ENCODE measurements at regions not wholly inside any gene's neighbourhood (a gene's known extent, or its start where the extent isn't known, plus 50 kb on each side); places are given as distances from the start of the nearest gene placed in this dataset.

- no peaks in the 10 kb centered on the region for H3K4me1 ChIP-seq (ENCODE audit: control insufficient read depth in 3 of 3, insufficient read depth in 3 of 3, low read length in 3 of 3)
- no peaks in the 10 kb centered on the region for H3K27me3 ChIP-seq (ENCODE audit: control insufficient read depth in 3 of 3, insufficient read depth in 3 of 3, low read length in 3 of 3)
- no peak overlapping the region for H3K27ac ChIP-seq (ENCODE audit: low read depth, low read length)
- H3K9me3 ChIP-seq (ENCODE audit: control insufficient read depth in 3 of 3, low read length in 3 of 3), result no peaks in the 10 kb centered on the region
- no peak overlapping the region for H3K9ac ChIP-seq (ENCODE audit: low read depth in 1 of 3, low read length in 3 of 3)
- no peaks in the 10 kb centered on the region for H3K36me3 ChIP-seq (ENCODE audit: control insufficient read depth in 3 of 3, insufficient read depth in 3 of 3, low read length in 3 of 3)
- no peak overlapping the region for H3K4me3 ChIP-seq (ENCODE audit: low read length in 3 of 3)
Measured at GRCh38 chr6:50301307-50301706, 251.6 kb upstream of the DEFB112 start.

- Histone ChIP-seq H3K36me3 (ENCODE audit: control insufficient read depth in 3 of 3, insufficient read depth in 3 of 3, low read length in 3 of 3) (no peaks in the 10 kb centered on the region), H3K9me3 (ENCODE audit: control insufficient read depth in 3 of 3, low read length in 3 of 3) (no peaks in the 10 kb centered on the region), H3K27ac (ENCODE audit: low read depth, low read length) (no peak overlapping the region), H3K4me3 (ENCODE audit: low read length in 3 of 3) (no peak overlapping the region), H3K9ac (ENCODE audit: low read depth in 1 of 3, low read length in 3 of 3) (no peak overlapping the region), H3K4me1 (ENCODE audit: control insufficient read depth in 3 of 3, insufficient read depth in 3 of 3, low read length in 3 of 3) (no peaks in the 10 kb centered on the region), H3K27me3 (ENCODE audit: control insufficient read depth in 3 of 3, insufficient read depth in 3 of 3, low read length in 3 of 3) (no peaks in the 10 kb centered on the region)
Measured at GRCh38 chr6:50305660-50306059, 255.9 kb upstream of the DEFB112 start.

GRCh38 chr6:50318536-50318935 lies 268.8 kb upstream of the DEFB112 start:
- Histone ChIP-seq H3K9me3 (ENCODE audit: control insufficient read depth in 3 of 3, low read length in 3 of 3) (no peaks in the 10 kb centered on the region), H3K4me1 (ENCODE audit: control insufficient read depth in 3 of 3, insufficient read depth in 3 of 3, low read length in 3 of 3) (no peaks in the 10 kb centered on the region), H3K36me3 (ENCODE audit: control insufficient read depth in 3 of 3, insufficient read depth in 3 of 3, low read length in 3 of 3) (no peaks in the 10 kb centered on the region), H3K27me3 (ENCODE audit: control insufficient read depth in 3 of 3, insufficient read depth in 3 of 3, low read length in 3 of 3) (no peaks in the 10 kb centered on the region), H3K4me3 (ENCODE audit: low read length in 3 of 3) (no peak overlapping the region), H3K9ac (ENCODE audit: low read depth in 1 of 3, low read length in 3 of 3) (no peak overlapping the region), H3K27ac (ENCODE audit: low read depth, low read length) (no peak overlapping the region)

GRCh38 chr6:50330347-50330746 lies 280.6 kb upstream of the DEFB112 start:
- H3K9ac ChIP-seq (ENCODE audit: low read depth in 1 of 3, low read length in 3 of 3), result no peak overlapping the region
- H3K4me1 ChIP-seq (ENCODE audit: control insufficient read depth in 3 of 3, insufficient read depth in 3 of 3, low read length in 3 of 3), result no peaks in the 10 kb centered on the region
- H3K27me3 ChIP-seq (ENCODE audit: control insufficient read depth in 3 of 3, insufficient read depth in 3 of 3, low read length in 3 of 3), result no peaks in the 10 kb centered on the region

GRCh38 chr6:50330963-50331362 lies 281.2 kb upstream of the DEFB112 start:
- Histone ChIP-seq H3K27ac (ENCODE audit: low read depth, low read length) (no peak overlapping the region), H3K9me3 (ENCODE audit: control insufficient read depth in 3 of 3, low read length in 3 of 3) (no peaks in the 10 kb centered on the region), H3K4me1 (ENCODE audit: control insufficient read depth in 3 of 3, insufficient read depth in 3 of 3, low read length in 3 of 3) (no peaks in the 10 kb centered on the region), H3K36me3 (ENCODE audit: control insufficient read depth in 3 of 3, insufficient read depth in 3 of 3, low read length in 3 of 3) (no peaks in the 10 kb centered on the region), H3K27me3 (ENCODE audit: control insufficient read depth in 3 of 3, insufficient read depth in 3 of 3, low read length in 3 of 3) (no peaks in the 10 kb centered on the region), H3K9ac (ENCODE audit: low read depth in 1 of 3, low read length in 3 of 3) (no peak overlapping the region), H3K4me3 (ENCODE audit: low read length in 3 of 3) (no peak overlapping the region)

More at GRCh38 chr6:50330347-50330746, 280.6 kb upstream of the DEFB112 start:
- no peaks in the 10 kb centered on the region for H3K9me3 ChIP-seq (ENCODE audit: control insufficient read depth in 3 of 3, low read length in 3 of 3)
- no peak overlapping the region for H3K4me3 ChIP-seq (ENCODE audit: low read length in 3 of 3)
- no peaks in the 10 kb centered on the region for H3K36me3 ChIP-seq (ENCODE audit: control insufficient read depth in 3 of 3, insufficient read depth in 3 of 3, low read length in 3 of 3)
- H3K27ac ChIP-seq (ENCODE audit: low read depth, low read length), result no peak overlapping the region

- H3K4me1 ChIP-seq (ENCODE audit: control insufficient read depth in 3 of 3, insufficient read depth in 3 of 3, low read length in 3 of 3), result no peaks in the 10 kb centered on the region
- H3K4me3 ChIP-seq (ENCODE audit: low read length in 3 of 3), result no peak overlapping the region
- H3K9me3 ChIP-seq (ENCODE audit: control insufficient read depth in 3 of 3, low read length in 3 of 3), result no peaks in the 10 kb centered on the region
- no peak overlapping the region for H3K27ac ChIP-seq (ENCODE audit: low read depth, low read length)
- no peaks in the 10 kb centered on the region for H3K27me3 ChIP-seq (ENCODE audit: control insufficient read depth in 3 of 3, insufficient read depth in 3 of 3, low read length in 3 of 3)
- H3K36me3 ChIP-seq (ENCODE audit: control insufficient read depth in 3 of 3, insufficient read depth in 3 of 3, low read length in 3 of 3), result no peaks in the 10 kb centered on the region
- H3K9ac ChIP-seq (ENCODE audit: low read depth in 1 of 3, low read length in 3 of 3), result no peak overlapping the region
Measured at GRCh38 chr6:50333696-50334095, 284.0 kb upstream of the DEFB112 start.

- Histone ChIP-seq H3K4me1 (ENCODE audit: control insufficient read depth in 3 of 3, insufficient read depth in 3 of 3, low read length in 3 of 3) (no peaks in the 10 kb centered on the region), H3K9me3 (ENCODE audit: control insufficient read depth in 3 of 3, low read length in 3 of 3) (no peaks in the 10 kb centered on the region), H3K9ac (ENCODE audit: low read depth in 1 of 3, low read length in 3 of 3) (no peak overlapping the region), H3K4me3 (ENCODE audit: low read length in 3 of 3) (no peak overlapping the region), H3K27me3 (ENCODE audit: control insufficient read depth in 3 of 3, insufficient read depth in 3 of 3, low read length in 3 of 3) (no peaks in the 10 kb centered on the region), H3K36me3 (ENCODE audit: control insufficient read depth in 3 of 3, insufficient read depth in 3 of 3, low read length in 3 of 3) (no peaks in the 10 kb centered on the region), H3K27ac (ENCODE audit: low read depth, low read length) (no peak overlapping the region)
Measured at GRCh38 chr6:50337532-50338122, 287.9 kb upstream of the DEFB112 start.

- H3K9ac ChIP-seq (ENCODE audit: low read depth in 1 of 3, low read length in 3 of 3), result no peak overlapping the region
Measured at GRCh38 chr6:50353603-50354002, 303.9 kb upstream of the DEFB112 start.

GRCh38 chr6:50358113-50358512 lies 308.4 kb upstream of the DEFB112 start:
- no peaks in the 10 kb centered on the region for H3K36me3 ChIP-seq (ENCODE audit: control insufficient read depth in 3 of 3, insufficient read depth in 3 of 3, low read length in 3 of 3)
- no peak overlapping the region for H3K4me3 ChIP-seq (ENCODE audit: low read length in 3 of 3)
- no peaks in the 10 kb centered on the region for H3K27me3 ChIP-seq (ENCODE audit: control insufficient read depth in 3 of 3, insufficient read depth in 3 of 3, low read length in 3 of 3)
- H3K27ac ChIP-seq (ENCODE audit: low read depth, low read length), result no peak overlapping the region
- H3K9me3 ChIP-seq (ENCODE audit: control insufficient read depth in 3 of 3, low read length in 3 of 3), result no peaks in the 10 kb centered on the region
- H3K9ac ChIP-seq (ENCODE audit: low read depth in 1 of 3, low read length in 3 of 3), result no peak overlapping the region
- H3K4me1 ChIP-seq (ENCODE audit: control insufficient read depth in 3 of 3, insufficient read depth in 3 of 3, low read length in 3 of 3), result no peaks in the 10 kb centered on the region

More at GRCh38 chr6:50353603-50354002, 303.9 kb upstream of the DEFB112 start:
- Histone ChIP-seq H3K27me3 (ENCODE audit: control insufficient read depth in 3 of 3, insufficient read depth in 3 of 3, low read length in 3 of 3) (no peaks in the 10 kb centered on the region), H3K27ac (ENCODE audit: low read depth, low read length) (no peak overlapping the region), H3K4me3 (ENCODE audit: low read length in 3 of 3) (no peak overlapping the region), H3K36me3 (ENCODE audit: control insufficient read depth in 3 of 3, insufficient read depth in 3 of 3, low read length in 3 of 3) (no peaks in the 10 kb centered on the region), H3K4me1 (ENCODE audit: control insufficient read depth in 3 of 3, insufficient read depth in 3 of 3, low read length in 3 of 3) (no peaks in the 10 kb centered on the region), H3K9me3 (ENCODE audit: control insufficient read depth in 3 of 3, low read length in 3 of 3) (no peaks in the 10 kb centered on the region)

- H3K27me3 ChIP-seq (ENCODE audit: control insufficient read depth in 3 of 3, insufficient read depth in 3 of 3, low read length in 3 of 3), result no peaks in the 10 kb centered on the region
- H3K36me3 ChIP-seq (ENCODE audit: control insufficient read depth in 3 of 3, insufficient read depth in 3 of 3, low read length in 3 of 3), result no peaks in the 10 kb centered on the region
- H3K4me3 ChIP-seq (ENCODE audit: low read length in 3 of 3), result no peak overlapping the region
- H3K27ac ChIP-seq (ENCODE audit: low read depth, low read length), result no peak overlapping the region
- no peaks in the 10 kb centered on the region for H3K4me1 ChIP-seq (ENCODE audit: control insufficient read depth in 3 of 3, insufficient read depth in 3 of 3, low read length in 3 of 3)
- no peaks in the 10 kb centered on the region for H3K9me3 ChIP-seq (ENCODE audit: control insufficient read depth in 3 of 3, low read length in 3 of 3)
- no peak overlapping the region for H3K9ac ChIP-seq (ENCODE audit: low read depth in 1 of 3, low read length in 3 of 3)
Measured at GRCh38 chr6:50361641-50362331, 312.1 kb upstream of the DEFB112 start.

Data from skeletal muscle tissue (tissue), 3 donors.